ENCODE measurements at regions not wholly inside any gene's neighbourhood (a gene's known extent, or its start where the extent isn't known, plus 50 kb on each side); places are given as distances from the start of the nearest gene placed in this dataset.

- TF ChIP-seq CTCF (conservative IDR thresholded peaks at IDR 0.05; ENCODE audit: low read length) = no peak
- no peak overlapping the region for H3K4me3 ChIP-seq (ENCODE audit: low read length)
- DNase-seq (ENCODE audit: low read depth) = no peak
Measured at GRCh38 chr5:137567226-137567625, 68.1 kb upstream of the SPOCK1 start.

DNA sequence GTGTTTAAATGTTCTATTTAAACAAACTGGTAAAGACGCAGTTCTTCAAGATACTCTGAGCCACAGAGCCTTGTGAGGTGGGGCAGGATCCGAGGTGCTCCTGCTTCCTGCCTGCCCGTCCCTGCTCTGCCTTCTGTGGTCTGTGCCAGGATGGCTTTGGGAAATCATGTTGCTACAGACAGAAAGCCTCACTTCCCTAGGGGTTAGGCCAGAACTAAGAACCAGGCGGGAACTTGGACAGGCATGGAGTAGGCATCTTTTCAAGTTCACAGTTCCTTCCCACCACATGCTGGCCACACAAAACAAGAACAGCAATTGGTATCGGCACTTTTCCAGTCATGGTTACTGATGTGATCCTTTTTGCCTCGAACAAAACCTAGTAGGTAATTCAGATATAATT is 67.7 kb upstream of the SPOCK1 start:
- no peak for TF ChIP-seq CTCF (conservative IDR thresholded peaks at IDR 0.05; ENCODE audit: low read length)
- peak; percentile 68 for DNase-seq (ENCODE audit: low read depth)
- no peak overlapping the region for H3K4me3 ChIP-seq (ENCODE audit: low read length)

DNA sequence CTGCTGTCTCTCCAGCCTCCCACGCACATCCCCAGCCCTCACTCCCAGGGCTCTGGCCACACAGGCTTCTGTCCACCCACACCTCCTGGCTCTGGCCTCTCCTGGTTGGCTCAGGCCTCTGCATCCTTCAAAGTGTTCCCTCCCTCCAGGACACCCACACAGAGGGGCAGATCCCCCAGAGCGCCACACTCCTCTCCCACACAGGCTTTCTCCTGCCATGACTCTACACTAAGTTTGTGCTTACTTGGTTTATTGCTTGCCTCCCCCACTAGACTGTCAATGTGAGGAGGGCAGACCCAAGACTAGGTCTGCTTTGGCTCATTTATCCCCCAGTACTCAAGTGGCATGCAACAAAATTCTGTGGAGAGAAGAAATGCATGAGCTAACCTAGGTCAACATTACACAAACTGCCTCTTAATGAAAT is 67.0 kb upstream of the SPOCK1 start:
- no peak for TF ChIP-seq CTCF (conservative IDR thresholded peaks at IDR 0.05; ENCODE audit: low read length)
- DNase-seq (ENCODE audit: low read depth) = peak; percentile 45
- H3K4me3 ChIP-seq (ENCODE audit: low read length) = no peak overlapping the region

DNA sequence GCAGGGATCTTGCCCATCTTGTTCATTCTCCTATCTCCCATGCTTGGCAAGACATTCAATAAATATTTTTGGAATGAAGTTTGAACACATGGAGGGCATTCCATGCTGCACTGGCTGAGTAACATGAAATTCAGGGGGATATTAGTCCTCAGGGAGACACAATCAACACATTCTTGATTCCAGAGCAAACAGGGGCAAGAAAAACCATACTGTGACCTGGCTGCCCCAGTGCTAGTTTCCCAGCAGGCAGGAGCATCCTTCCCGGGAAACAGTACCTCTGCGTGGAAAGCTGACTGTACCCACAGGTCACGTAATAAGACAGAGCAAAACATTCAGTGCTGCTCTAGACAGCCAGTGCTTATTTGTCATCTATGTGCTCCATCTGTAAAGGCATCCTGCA is 66.3 kb upstream of the SPOCK1 start:
- no peak for TF ChIP-seq CTCF (conservative IDR thresholded peaks at IDR 0.05; ENCODE audit: low read length)
- no peak overlapping the region for H3K4me3 ChIP-seq (ENCODE audit: low read length)
- DNase-seq (ENCODE audit: low read depth) = peak; percentile 89

DNA sequence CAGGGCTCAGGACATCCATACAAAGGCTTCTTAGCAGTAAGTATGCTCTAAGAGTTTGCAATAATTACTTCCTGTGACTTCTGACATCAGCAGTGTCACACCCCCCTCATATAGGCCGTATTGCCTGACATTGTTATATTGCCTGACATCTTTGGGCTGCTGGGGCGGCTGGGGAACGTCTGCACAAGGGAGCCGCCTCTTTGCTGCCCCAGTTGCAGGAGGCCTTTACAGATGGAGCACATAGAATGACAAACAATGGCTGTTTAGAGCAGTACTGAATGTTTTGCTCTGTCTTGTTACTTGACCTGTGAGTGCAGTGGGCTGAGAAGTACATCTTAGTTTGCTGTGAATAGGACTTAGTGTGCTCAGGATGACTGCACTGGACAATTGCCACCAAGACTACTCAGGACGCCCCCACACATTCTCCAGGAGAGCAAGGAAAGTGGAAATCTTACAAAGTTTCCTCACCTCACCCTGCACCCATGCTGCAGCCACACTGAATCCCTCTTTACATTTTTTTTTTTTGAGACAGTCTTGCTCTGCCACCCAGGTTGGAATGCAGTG is 65.4 kb upstream of the SPOCK1 start:
- no peak for TF ChIP-seq CTCF (conservative IDR thresholded peaks at IDR 0.05; ENCODE audit: low read length)
- H3K4me3 ChIP-seq (ENCODE audit: low read length) = no peak overlapping the region; the same call in 1 of the 2 replicates
- peak; percentile 60 for DNase-seq (ENCODE audit: low read depth)

- no peak overlapping the region; the same call in 1 of the 2 replicates for H3K4me3 ChIP-seq (ENCODE audit: low read length)
- peak; percentile 99 for DNase-seq (ENCODE audit: low read depth)
- TF ChIP-seq CTCF (conservative IDR thresholded peaks at IDR 0.05; ENCODE audit: low read length) = 0 out of 2 replicates have a peak, but pooled peaks have one; percentile 12
Measured at GRCh38 chr5:137563646-137564397, 64.7 kb upstream of the SPOCK1 start.

GRCh38 chr5:137563301-137563645 is 64.1 kb upstream of the SPOCK1 start:
- no peak for DNase-seq (ENCODE audit: low read depth)
- TF ChIP-seq CTCF (conservative IDR thresholded peaks at IDR 0.05; ENCODE audit: low read length) = no peak
- H3K4me3 ChIP-seq (ENCODE audit: low read length) = no peak overlapping the region

All from AG10803 (cell line).